Stimulated activated CD4-positive, alpha-beta T cell treated with anti-CD3 and anti-CD28 coated beads, Interleukin-1b, Interleukin-23, amount 100 ng/mL, for 48 hours (primary cell): ENCODE measurements at regions not wholly inside any gene's neighbourhood (a gene's known extent, or its start where the extent isn't known, plus 50 kb on each side); places are given as distances from the start of the nearest gene placed in this dataset.

Experiments used
- DNase-seq: peaks from one replicate; pipeline ENCODE4 v3.0.0-alpha.2; 2020

DNA sequence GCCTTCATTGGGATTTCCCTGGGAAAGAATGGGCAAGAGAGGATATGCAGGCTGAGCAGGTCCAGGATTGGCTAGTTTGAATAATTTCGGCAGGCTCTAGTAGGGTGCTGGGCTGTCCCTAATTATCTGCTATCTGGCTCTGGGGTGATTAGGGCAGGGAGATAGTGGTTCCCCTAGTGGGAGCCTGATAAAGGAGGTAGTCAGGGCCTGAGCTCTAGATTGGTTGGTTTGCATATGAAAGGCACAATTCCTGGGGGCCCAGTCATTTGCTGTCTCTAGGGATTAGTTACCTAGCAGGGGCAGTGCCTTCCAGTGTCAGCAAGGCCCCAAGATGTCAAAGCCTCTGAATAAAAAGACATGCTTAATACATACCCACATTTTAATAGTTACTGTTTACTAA, 690.1 kb upstream of the KLHL29 start:
- no peak for DNase-seq

DNA sequence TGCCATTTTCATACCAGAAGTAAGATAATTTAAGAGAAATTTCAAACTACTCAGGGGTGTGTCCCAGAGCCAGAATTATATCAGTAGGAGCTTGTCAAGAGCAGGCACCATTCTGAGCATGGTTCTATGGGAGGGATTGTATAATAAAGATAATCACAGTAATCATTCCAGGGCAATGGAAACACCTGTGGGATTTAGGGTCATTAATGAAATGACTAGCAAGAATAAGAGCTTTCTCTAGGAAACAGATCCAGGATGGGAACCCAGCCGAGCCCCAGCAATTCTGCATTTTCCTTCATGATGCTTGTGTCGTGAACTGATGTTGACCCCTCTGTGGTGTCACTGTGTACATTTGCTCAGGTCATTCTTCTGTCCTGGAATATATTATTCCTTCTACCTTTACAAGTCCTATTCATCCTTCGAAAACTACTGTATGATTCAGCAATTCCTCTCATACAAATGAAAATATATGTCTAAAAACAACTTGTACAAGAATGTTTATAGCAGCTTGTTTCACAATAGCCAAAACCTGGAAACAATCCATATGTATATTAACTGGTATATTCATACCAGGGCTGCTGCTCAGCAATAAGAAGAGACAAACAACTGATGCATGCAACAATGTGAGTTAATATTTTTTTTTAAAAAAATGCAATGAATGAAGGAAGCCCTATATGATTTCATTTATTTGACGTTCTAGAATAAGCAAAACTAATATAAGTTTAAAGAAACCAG, 687.8 kb upstream of the KLHL29 start:
- no peak for DNase-seq

GRCh38 chr2:22701561-22702160, 683.3 kb upstream of the KLHL29 start:
- no peak for DNase-seq

- DNase-seq, result no peak
Measured at GRCh38 chr2:22703286-22703920, 681.6 kb upstream of the KLHL29 start.

GRCh38 chr2:22719396-22719795, 665.6 kb upstream of the KLHL29 start:
- DNase-seq, result no peak

DNA sequence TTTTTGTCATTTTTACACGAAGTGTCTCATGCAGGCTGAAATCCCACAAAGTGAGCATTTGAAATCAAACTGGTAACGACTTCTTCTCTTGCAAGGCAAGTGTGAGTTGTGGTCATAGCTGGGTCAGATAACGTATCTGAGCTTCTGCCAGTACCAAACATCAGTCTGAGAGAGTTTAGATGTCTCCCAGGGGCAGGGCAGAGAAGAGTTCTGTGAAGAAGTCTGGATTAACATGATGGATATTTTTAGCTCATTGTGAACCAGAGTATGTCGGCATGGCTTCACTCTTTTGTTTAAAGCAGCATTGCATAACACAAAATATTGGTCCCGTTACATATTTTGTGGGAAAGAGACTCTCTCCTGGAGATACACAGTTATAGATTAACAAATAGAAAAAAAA, 655.5 kb upstream of the KLHL29 start:
- no peak for DNase-seq

DNA sequence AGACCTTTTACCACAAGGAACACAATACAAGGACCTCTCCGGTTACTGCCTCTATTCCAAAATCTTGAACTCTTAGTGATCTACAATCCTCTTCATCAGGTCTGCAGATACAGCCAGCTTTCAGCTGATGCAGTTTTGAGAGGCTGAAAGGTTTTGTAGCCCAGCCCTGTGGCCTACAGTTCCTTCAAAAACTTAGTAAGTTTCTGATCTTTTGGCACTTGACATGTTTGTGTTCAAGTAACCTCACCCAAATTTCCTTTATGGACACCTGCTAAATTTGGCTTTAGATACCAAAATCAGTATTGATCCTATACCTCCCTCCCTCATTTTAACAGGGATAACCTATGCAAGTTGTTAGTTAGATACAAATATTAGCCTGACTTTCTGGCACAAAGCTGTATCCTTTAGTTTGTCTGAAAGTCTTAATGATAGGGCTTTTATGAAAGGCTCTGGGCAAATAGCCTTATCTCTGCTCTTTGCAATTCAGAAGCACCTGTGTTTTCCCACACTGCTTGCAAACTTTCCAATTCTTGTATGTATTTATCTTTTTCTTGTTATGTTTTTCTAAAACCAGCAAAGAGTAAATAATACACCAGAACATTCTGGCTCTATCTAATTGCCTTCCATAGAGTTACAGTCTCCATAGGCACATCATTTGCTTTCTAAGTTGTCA, 650.5 kb upstream of the KLHL29 start:
- no peak for DNase-seq

- DNase-seq, result no peak
Measured at GRCh38 chr2:22737144-22737543, 647.8 kb upstream of the KLHL29 start.

DNA sequence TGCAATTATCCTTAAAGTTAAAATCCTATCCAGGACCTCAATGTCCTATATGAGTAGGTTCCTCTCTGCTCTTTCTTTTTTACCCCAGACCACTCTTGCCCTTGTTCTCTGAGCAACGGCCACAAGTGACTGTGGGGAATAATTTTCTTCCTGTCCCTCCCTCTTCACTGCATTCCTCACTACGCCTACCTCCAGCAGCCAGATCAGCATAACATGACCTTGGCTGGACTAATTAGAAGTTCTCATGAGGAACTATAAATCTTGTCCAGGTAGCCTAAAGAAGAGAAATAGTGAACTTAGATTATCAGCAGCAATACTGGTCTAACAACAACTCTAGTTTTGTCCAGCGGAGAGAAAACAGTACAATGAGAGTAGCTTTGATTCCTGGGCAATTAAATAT, 643.8 kb upstream of the KLHL29 start:
- no peak for DNase-seq

GRCh38 chr2:22748909-22749308, 636.1 kb upstream of the KLHL29 start:
- no peak for DNase-seq

DNA sequence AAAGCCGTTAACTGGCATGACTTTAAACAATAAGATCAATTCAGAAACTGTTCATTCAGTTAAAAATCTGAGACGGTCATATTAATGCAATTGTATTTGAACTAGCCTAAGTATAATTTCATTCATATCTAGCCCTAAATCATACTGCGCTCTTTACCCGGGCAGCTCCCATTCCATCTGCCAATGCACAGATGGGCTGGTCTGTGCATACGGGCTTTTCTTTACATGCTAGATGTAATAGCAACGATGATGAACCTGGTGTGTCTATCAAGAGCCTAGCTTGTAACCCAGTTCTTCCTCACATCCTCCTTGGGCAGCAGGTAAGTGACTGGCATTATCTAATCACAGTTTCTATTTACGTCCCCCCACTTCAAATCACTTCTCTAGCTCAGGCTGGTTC, 631.5 kb upstream of the KLHL29 start:
- DNase-seq, result no peak

- no peak for DNase-seq
Measured at GRCh38 chr2:22756276-22757043, 628.5 kb upstream of the KLHL29 start.

DNA sequence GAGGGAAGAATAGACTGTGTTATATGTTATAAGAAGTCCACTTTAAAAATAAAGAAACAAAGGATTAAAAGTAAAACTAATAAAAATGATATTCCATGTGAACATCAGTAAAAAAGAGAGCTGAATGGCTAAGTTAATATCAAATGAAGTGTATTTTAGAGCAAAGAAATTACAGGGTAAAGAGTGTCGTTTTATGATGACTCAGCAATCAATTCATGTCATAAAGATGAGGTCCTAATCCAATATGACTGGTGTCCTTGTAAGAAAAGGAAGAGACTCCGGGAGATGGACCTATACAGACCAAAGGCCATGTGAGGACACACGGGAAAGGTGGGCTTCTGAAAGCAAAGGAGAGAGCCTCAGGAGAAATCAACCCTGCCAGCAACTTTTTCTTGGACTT, 615.5 kb upstream of the KLHL29 start:
- DNase-seq, result no peak

- no peak for DNase-seq
Measured at GRCh38 chr2:22784566-22784965, 600.4 kb upstream of the KLHL29 start.

GRCh38 chr2:22786817-22787216, 598.2 kb upstream of the KLHL29 start:
- DNase-seq, result no peak

GRCh38 chr2:22787745-22788144, 597.2 kb upstream of the KLHL29 start:
- DNase-seq, result no peak

DNA sequence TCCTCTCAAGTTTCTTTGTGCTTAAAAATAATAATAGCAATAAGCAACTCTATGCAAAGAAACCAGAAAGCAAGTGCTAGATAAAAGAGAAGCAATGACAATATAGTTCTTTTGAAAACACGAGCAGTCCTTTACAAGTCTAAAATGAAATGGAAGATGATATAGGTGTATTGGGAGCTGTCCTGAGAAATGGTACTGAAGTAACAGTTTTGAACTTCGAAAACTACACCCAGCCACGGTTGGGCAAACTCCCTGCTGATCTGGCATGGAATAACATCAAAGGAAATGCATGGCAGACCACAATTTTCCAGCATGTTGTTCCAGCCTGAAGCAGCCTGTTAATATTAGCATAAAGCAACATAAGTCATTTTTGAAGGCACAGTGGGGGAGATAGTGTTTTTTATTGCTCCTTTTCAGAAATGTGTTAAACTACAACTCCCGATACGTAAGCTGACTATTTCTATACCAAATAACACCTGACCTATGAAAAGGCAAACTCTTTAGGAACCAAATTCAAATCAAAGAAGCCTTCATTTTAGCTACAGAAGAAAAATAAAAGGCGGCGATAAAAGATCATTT, 596.1 kb upstream of the KLHL29 start:
- no peak for DNase-seq

DNA sequence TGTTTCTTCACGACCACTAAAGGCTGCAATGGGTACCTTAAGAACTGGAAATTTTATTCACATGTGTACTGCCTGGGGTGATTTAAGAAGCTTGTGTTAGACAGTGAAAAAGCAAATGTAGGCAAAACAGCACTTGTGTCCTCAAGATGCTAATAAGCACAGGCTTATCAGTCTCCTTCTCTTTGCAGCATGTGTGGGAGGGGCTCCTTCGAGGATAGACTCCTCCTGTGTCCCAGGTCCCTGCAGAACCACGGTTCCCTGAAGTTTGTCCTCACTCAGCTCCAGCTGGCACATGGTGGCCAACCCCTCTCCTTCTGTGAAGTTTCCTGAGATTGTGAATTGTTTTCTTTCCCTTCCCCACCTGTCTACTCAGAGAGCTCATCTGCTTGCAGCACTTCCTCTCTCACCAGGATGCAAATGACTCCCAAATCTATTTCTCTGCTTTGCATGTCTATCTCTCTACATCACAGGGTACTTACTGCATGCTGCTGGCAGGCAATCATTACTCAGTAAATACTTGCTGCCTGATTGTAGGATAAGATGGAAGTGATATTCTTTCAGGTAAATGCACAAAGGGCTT, 589.6 kb upstream of the KLHL29 start:
- no peak for DNase-seq

DNA sequence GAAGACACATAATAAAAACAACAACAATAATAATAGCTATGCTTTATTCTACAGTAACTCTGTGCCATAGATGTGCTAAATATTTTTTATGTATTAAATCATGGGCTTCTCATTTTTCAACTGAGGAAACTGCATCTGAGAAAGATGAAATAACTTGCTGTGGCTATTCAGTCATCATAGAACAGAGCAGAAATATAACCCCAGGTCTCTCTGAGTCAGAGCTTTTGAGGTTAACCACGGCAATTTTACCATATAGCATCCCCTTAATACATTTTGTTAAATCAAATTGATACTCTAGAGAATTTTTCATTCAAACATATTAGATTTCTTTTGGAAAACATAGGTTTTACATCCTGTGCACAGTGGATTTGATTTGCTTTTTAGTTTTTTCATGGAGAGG, 586.6 kb upstream of the KLHL29 start:
- DNase-seq, result no peak

DNA sequence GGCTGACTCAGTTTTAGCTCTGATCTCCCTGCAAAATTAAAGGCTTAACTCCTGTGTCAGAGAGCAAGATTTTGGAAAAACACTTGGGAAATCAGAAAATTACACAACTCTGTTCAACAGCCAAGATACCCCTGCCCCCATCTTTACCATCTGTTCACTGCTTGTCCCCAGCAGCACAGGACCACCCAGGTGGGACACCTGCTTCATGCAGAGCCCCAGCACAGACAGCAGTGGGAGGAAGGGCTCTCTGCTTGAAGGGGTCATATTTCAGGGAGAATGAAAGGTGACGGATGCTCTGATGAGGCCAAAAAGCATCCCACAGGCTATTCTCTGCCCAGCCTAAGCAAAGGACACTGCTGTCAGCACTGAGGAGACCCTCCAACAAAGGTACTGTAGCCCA, 584.6 kb upstream of the KLHL29 start:
- no peak for DNase-seq

- DNase-seq, result no peak
Measured at GRCh38 chr2:22801071-22801470, 583.9 kb upstream of the KLHL29 start.

DNA sequence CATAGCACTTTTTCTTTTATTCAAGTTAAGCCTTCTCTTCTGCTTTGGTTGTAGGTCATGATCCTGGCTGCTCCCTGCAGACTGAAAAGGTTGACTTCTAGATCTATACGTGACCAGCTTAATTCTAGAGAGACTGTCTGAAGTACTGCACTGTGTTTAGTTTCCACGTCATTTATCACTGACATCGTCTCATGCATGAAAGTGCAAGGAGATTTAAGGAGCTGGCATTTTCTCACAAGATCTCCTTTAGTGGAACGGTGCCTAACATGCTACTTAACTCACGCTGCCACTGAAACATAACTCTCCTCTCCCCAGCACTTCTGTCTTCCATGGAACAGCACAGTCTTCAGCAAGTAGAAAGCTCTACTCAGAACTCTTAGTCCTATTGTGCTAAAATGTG, 583.0 kb upstream of the KLHL29 start:
- no peak for DNase-seq
